ENCODE measurements at regions not wholly inside any gene's neighbourhood (a gene's known extent, or its start where the extent isn't known, plus 50 kb on each side); places are given as distances from the start of the nearest gene placed in this dataset.
"Not testable (repeated sequence)": the region's sequence is repeated elsewhere in the genome, so short reads cannot be mapped to it uniquely, and the experiment has no call there.

DNA sequence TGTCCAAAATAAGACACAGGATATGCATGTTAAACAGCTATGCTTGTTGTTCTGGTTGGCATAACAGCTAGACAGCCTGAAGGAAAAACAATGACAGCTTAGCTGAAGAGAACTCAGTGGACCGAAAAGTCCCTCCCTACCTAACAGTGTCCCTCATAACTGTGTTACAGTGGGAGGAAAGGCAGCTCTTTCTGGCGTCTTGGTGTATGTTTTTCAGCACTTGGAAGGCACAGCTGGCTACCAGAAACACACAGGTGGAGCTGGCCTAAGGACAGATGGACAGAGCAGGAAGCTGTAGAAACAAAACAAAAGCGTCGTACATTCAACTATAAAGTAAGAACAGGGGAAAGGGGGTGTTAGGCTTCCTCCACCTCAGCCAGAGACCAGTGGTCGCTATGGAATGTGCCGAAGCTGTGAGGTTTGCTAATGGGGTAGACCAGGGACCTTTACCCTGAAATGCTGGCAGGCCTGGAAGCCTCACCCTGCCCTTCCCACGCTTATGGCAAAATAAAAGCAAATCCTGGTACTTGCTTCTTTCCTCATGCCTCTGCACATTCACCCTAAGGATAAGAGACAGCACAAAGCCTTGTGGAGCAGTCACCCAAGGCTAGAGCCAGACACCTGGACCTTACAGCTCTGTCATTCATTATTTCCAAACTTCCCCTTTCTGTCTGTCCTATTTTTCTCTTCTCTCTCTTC is 103.5 kb upstream of the TRIB2 start:
- no peak for FAIRE-seq

- no peak for FAIRE-seq
These were observed 101.2 kb upstream of the TRIB2 start for GRCh38 chr2:12615509-12615908.

DNA sequence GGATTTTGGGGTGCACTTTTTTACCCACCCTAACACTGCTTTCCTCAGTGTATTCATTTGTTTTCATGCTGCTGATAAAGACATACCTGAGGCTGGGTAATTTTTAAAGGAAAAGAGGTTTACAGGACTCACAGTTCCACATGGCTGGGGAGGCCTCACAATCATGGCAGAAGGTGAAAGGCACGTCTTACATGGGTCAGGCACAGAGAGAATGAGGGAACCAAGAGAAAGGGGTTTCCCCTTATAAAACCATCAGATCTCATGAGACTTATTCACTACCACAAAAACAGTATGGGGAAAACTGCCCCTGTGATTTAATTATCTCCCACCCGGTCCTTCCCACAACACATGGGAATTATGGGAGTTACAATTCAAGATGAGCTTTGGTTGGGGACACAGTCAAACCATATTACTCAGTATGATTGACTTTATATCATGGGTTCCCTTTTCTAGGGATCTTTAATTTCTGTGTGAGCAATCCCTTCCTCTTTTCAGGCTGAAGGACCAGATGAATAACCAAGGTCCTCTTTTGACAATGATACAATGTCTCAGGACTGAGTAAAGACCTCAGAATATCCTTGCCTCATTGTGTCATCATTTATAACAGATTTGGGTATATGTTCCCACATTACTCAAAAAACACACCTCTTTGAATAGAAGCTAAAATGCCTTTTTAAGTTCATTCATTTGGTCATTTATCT is 100.1 kb upstream of the TRIB2 start:
- no peak for FAIRE-seq

GRCh38 chr2:12617366-12617765 is 99.4 kb upstream of the TRIB2 start:
- FAIRE-seq: no peak

DNA sequence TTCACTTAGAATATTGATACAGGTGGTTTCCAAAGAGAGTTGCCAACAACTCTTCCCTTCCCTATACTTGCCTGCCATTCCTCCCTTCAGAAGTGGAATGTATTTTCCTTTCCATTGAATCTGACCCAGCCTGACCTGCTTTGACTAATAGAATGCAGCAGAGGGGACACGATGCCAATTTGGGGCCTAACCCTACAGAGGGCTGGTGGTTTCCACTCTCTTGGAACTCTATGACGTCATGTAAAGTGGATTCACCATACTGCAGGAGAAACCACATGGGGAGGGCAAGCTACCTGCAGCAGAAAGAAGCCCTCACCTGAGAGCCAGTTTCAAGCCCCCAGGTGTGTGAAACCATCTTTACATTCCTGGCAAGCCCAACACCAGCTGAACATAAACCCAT is 98.9 kb upstream of the TRIB2 start:
- FAIRE-seq: no peak

GRCh38 chr2:12618576-12618975 is 98.2 kb upstream of the TRIB2 start:
- FAIRE-seq: no peak

DNA sequence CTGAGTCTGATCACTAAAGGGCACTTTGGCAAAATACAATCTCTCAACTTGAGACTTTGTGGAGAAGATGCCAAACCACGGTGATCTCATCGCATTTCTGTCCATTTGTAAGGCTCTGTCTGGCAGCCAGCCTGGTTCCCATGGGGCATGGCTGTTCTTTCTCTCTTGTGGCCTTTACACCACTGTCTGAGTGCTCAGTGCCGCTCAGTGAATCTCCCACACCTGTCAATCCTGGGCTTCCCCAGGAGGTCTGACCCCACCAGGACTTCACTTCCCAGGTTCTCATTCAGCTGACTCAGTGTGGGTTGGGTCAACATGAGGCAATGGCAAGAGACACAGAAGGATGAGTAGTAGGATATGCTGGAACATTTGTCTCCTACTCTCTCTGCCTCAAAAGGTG is 96.8 kb upstream of the TRIB2 start:
- FAIRE-seq: no peak

DNA sequence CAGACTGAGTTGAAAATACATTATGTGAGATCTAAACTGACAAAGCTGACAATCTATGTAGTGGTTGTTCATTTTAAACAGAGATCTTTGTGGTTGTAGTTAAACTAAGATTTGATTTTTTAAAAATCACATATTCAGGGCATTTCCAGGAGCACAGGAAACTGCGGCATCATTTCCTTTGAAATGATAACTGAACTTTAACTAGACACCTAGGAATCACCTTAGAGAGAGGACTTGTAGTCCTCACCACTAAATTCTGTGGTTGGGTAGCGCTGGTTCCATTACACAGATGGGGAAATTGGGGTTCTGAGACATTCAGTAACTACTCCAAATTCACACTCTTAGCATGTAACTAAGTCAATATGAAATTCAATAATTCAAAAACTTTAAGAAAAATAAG is 96.0 kb upstream of the TRIB2 start:
- FAIRE-seq: no peak

DNA sequence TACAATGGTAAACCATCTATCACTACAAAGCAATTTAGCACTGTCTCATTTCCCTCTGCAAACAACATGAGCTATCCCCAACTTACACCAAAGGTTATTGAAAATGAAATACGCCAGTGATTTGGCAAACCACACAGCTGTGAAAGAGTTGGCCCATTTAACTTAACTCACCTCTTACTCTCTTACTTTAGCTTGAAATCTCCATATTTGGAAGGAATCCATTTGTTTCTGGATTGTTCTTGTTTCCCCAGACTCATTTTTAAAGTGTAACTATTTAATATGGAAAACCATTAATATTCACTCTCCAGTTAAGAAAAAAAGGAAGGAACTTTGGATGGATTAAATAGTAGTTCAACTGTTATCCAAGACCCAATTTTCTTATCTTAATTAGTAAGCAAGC is 93.7 kb upstream of the TRIB2 start:
- no peak for FAIRE-seq

DNA sequence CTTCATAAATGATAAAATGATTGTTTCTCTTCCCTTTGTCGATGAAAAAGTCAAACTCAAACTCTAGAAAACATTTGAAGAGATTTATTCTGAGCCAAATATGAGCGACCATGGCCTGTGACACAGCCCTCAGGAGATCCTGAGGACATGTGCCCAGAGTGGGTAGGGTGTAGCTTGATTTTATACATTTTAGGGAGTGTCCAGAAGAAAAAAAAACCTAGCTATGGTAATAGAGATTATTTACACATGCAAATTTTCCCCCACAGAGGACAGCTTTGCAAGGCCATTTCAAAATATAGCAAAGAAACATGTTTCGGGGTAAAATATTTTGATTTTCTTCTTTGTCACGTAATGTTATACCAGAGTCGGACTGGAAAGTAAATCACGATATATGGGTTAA is 92.4 kb upstream of the TRIB2 start:
- FAIRE-seq: no peak

- no peak for FAIRE-seq
These were observed 91.7 kb upstream of the TRIB2 start for GRCh38 chr2:12624905-12625598.

- not testable (repeated sequence) for FAIRE-seq
These were observed 88.2 kb upstream of the TRIB2 start for GRCh38 chr2:12628541-12628940.

DNA sequence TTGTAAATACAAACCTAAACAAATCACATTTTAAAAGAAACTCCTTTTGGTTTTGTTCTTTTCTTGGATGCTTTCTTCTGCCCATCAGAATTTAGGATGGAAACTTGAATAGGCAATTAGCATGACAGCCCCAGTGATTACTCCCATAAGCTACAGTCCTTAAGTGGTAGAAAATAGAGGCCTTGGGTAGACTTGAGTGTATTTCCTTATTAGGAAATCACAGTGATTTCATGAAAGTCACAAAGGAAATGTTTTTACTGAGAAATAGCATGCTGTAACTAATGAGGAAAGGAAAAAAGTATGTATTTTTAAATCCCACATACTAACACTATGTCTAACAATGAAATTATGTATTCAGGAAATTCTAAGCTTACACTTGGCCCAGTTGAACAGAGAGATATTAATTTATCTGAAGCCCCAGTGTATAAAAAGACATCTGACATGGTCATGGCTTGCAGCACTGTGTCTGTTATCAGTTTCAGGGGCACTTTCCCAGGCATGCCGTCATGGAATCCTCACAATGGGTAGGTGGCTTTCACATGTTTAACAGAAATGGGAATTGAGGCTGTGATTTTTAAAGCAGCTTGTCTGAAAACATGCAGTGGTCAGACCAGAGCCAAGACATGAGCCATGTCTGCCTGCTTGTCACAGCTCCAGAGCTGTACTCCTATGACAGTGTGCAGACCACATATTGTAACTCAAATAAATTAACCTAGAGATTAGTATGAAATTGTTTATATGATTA is 79.7 kb upstream of the TRIB2 start:
- FAIRE-seq: no peak

- FAIRE-seq: no peak
These were observed 79.0 kb upstream of the TRIB2 start for GRCh38 chr2:12637754-12638153.

DNA sequence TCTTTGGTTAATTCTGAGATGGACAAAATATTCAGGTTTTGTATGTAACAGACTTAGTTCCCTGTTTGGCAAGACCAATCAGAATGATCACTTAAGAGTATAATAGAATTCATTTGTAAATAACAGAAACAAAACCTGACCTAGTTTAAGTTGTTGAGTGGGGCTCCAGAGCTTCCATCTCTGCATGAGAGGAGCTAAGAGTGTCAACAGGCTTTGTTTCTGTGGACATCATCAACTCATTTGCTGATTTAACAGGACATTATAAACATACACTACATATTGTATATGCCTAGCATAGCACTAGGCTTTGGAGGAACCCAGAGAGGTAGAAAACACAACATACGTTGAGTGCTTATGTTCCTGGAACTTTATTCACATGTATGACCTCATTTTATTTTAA is 75.3 kb upstream of the TRIB2 start:
- FAIRE-seq: no peak

- no peak for FAIRE-seq
These were observed 74.4 kb upstream of the TRIB2 start for GRCh38 chr2:12642332-12642731.

DNA sequence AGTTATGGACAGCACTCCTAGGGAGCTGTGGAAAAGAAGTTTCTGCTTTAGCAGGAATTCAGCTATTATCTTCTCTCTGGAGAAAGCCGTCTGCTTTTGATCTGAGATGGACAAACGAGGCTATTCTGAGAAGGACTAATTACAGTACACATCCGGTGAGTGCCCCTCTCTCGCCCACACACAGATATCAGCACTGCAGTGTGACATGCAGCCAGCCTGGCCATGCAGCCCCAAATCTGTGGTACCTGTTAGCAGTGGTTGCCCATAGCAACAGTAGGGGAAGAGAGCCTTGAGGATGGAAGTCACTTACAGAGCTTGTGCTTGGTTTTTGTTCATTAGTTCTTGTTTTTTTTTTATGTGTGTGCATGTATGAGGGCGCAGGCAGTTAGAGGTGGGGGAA is 73.9 kb upstream of the TRIB2 start:
- no peak for FAIRE-seq

GRCh38 chr2:12649602-12650400 is 66.9 kb upstream of the TRIB2 start:
- no peak for FAIRE-seq

DNA sequence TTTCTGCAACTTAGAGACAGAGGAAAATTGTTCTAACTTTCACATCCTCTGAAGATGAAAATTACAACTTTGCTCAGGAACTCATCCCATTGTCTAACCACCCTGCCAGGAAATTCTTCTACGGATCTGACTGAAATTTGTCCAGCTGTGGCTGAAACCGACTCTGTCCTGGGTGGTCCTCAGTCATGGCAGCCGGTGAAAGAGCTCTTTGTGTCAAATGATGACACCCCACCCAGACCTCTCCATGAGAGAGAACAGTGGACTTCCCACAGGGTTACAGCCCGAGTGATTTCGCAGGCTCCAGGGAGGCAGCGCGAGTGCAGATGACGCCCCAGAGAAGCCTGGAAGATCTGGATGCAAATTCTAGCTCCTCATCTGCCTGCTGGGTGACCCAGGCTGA is 65.1 kb upstream of the TRIB2 start:
- FAIRE-seq: no peak

- no peak for FAIRE-seq
These were observed 64.0 kb upstream of the TRIB2 start for GRCh38 chr2:12652723-12653122.

DNA sequence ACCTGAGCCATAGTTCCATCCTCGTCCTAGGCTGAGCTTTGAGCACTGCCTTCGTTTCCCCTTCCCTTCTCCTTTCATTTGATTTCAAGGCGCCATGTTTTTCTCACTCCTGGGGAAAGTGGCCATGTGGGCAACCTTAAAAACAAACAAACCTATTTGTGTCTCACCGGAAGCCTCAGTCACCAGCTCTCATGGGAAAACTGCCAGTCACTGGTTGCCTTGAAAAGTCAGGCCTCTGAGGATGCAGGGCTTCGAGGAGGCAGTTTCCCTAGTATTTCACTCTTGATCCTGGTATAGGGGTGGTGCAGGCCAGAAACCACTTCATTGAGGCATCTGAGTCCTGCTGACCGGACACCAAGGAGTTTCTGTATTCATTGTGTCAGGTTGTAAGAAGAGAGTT is 59.2 kb upstream of the TRIB2 start:
- no peak for FAIRE-seq

- FAIRE-seq: no peak
These were observed 58.3 kb upstream of the TRIB2 start for GRCh38 chr2:12658310-12658945.
